OCI-LY7 (cell line): ENCODE measurements at regions not wholly inside any gene's neighbourhood (a gene's known extent, or its start where the extent isn't known, plus 50 kb on each side); places are given as distances from the start of the nearest gene placed in this dataset.

Source experiments
- CTCF ChIP-seq: fragments of 200-600 bp; sonication (generic); conservative IDR thresholded peaks from 2 replicates; pipeline ENCODE4 v1.5.1; 2014; ENCODE audit warnings: mild to moderate bottlenecking, antibody characterized with exemption, low read length, moderate library complexity, mixed read lengths
- EZH2phosphoT487 ChIP-seq: fragments of 200-600 bp; sonication (generic); IDR thresholded peaks from 2 replicates; pipeline ENCODE4 v1.6.1; 2018; ENCODE audit warnings: low read depth, borderline replicate concordance, mild to moderate bottlenecking, mixed run types, antibody characterized with exemption, low read length, moderate library complexity, mixed read lengths

- TF ChIP-seq EZH2phosphoT487 (no peak), CTCF (no peak)
Observed at GRCh38 chr5:74510476-74511075, 130.0 kb downstream of the ENC1 start.
